Esophagus squamous epithelium (tissue), 5 donors: ENCODE measurements at regions not wholly inside any gene's neighbourhood (a gene's known extent, or its start where the extent isn't known, plus 50 kb on each side); places are given as distances from the start of the nearest gene placed in this dataset.

Experiments used
- DNase-seq: peaks from one replicate; lab custom pipeline; 2025; lab: John Stamatoyannopoulos, UW
- H3K27ac ChIP-seq, 4 donors: fragments of 200-600 bp; sonication (generic); one replicate each; pipeline ENCODE4 v1.5.1; 2016 to 2019; ENCODE audit warnings: mild to moderate bottlenecking in 1 of 4
- H3K27me3 ChIP-seq, 4 donors: fragments of 200-600 bp; sonication (generic); 1 replicate in 3 of 4; 2 replicates in 1 of 4; pipeline versions ENCODE4 v1.5.1 to v1.6.0; 2017 to 2021; ENCODE audit warnings: antibody characterized with exemption in 1 of 4
- H3K36me3 ChIP-seq, 3 donors: fragments of 200-600 bp; sonication (generic); one replicate each; pipeline ENCODE4 v1.5.1; 2016 to 2019
- H3K4me1 ChIP-seq, 3 donors: fragments of 200-600 bp; sonication (generic); one replicate each; pipeline ENCODE4 v1.5.1; 2017 to 2019
- H3K4me3 ChIP-seq, 4 donors: fragments of 200-600 bp; sonication (generic); 1 replicate in 3 of 4; 2 replicates in 1 of 4; pipeline ENCODE4 v1.5.1; 2016 to 2019; ENCODE audit warnings: mild to moderate bottlenecking in 2 of 4, moderate library complexity in 1 of 4
- H3K9me3 ChIP-seq, 3 donors: fragments of 200-600 bp; sonication (generic); one replicate each; pipeline ENCODE4 v1.5.1; 2016 to 2019
- POLR2A ChIP-seq, 4 donors: fragments of 450-650 bp; IDR thresholded peaks; one replicate each; pipeline ENCODE4 v1.6.1; 2017; ENCODE audit warnings: antibody characterized with exemption in 4 of 4, mild to moderate bottlenecking in 4 of 4, moderate library complexity in 3 of 4
- WGBS, 2 donors: methylation state at CpG; one replicate each; pipeline ENCODE4 v1.1.5; 2018; 5-methylcytosine and 5-hydroxymethylcytosine counted together
- intact Hi-C: fragments of 100-400 bp; cut with DNase I; formaldehyde crosslinking; loops from one replicate; pipeline ENCODE4 v1.15.0; 2022
- TF ChIP-seq, protein P1 (sequence below), 6 experiments: fragments of 450-650 bp in 4 of 6; fragments of 200-600 bp in 2 of 6; sonication (generic) in 2 of 6; IDR thresholded peaks; one replicate each; pipeline ENCODE4 v1.5.1; 2016 to 2019; ENCODE audit warnings: antibody characterized with exemption in 6 of 6, mild to moderate bottlenecking in 4 of 6, moderate library complexity in 4 of 6
- donor health status: DM: yes; HTN: yes; CAD: no.

DNA sequence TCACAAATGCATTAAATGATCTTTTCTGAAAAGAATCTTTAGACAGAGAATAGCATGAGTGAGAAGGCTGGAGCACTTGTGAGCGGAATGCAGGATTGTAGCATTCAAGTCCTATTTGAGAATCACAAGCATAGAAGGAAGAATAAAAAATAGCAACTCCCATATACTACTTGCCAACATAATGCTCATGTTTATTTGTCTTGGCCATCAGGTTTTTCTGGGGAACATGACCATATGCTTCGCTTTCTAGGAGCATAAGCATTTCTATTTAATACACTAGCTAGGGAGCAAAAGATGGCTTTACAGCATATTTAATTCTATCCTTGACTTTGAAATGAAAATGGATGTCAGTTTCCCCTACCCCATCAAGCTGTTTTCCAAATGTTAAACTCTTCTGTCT is 170.3 kb upstream of the MITF start:
- H3K4me3 ChIP-seq: no peak overlapping the region
- no peaks in the 10 kb centered on the region for H3K9me3 ChIP-seq
- no peaks in the 10 kb centered on the region for H3K36me3 ChIP-seq
- no peak for TF ChIP-seq POLR2A (IDR thresholded peaks at IDR 0.05)
- TF ChIP-seq, protein P1, sequence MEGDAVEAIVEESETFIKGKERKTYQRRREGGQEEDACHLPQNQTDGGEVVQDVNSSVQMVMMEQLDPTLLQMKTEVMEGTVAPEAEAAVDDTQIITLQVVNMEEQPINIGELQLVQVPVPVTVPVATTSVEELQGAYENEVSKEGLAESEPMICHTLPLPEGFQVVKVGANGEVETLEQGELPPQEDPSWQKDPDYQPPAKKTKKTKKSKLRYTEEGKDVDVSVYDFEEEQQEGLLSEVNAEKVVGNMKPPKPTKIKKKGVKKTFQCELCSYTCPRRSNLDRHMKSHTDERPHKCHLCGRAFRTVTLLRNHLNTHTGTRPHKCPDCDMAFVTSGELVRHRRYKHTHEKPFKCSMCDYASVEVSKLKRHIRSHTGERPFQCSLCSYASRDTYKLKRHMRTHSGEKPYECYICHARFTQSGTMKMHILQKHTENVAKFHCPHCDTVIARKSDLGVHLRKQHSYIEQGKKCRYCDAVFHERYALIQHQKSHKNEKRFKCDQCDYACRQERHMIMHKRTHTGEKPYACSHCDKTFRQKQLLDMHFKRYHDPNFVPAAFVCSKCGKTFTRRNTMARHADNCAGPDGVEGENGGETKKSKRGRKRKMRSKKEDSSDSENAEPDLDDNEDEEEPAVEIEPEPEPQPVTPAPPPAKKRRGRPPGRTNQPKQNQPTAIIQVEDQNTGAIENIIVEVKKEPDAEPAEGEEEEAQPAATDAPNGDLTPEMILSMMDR (IDR thresholded peaks at IDR 0.05): no peak
- intact Hi-C loops: no loop called here
- 75 to 77% methylated on average over 2 of the region's 2 CpGs for WGBS, 2 donors
- peaks cover 0 to 15% (median 0%) of the 10 kb centered on the region in 4 donors for H3K27me3 ChIP-seq
- DNase-seq: no peak
- no peaks in the 10 kb centered on the region for H3K4me1 ChIP-seq
- H3K27ac ChIP-seq: no peak overlapping the region

DNA sequence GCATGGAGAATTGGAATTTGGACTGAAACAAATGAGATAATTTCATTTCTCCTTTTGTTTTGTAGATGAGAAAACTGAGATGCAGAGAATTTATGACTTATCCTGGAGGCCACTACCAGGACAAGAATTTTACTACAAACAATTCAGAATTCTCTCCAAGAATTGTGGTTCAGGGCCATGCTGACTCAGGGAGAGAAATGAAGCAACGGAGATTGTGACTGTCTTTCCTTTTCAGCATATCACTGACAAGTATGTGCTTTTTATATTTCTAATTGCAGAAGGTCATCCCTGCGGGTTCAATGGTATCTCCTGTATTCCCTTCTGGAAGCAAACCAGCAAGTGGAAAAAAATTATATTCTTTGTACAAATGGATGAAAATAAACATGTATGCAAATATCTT is 170.8 kb upstream of the MITF start:
- TF ChIP-seq, protein P1 (IDR thresholded peaks at IDR 0.05): no peak
- TF ChIP-seq POLR2A (IDR thresholded peaks at IDR 0.05): no peak

GRCh38 chr3:69567710-69568052 is 171.6 kb upstream of the MITF start:
- 80 to 94% methylated on average over 2 of the region's 2 CpGs for WGBS, 2 donors
- no peak for DNase-seq
- intact Hi-C loops: no loop called here
- peaks cover 0 to 15% (median 0%) of the 10 kb centered on the region in 4 donors for H3K27me3 ChIP-seq
- no peak overlapping the region for H3K4me3 ChIP-seq
- H3K4me1 ChIP-seq: no peaks in the 10 kb centered on the region
- H3K27ac ChIP-seq: no peak overlapping the region
- no peaks in the 10 kb centered on the region for H3K36me3 ChIP-seq
- H3K9me3 ChIP-seq: no peaks in the 10 kb centered on the region
- TF ChIP-seq POLR2A (IDR thresholded peaks at IDR 0.05): no peak
- TF ChIP-seq, protein P1 (IDR thresholded peaks at IDR 0.05): no peak

More for the DNA sequence above, 170.8 kb upstream of the MITF start:
- no peaks in the 10 kb centered on the region for H3K4me1 ChIP-seq
- intact Hi-C loops: no loop called here
- no peak overlapping the region for H3K27ac ChIP-seq
- no peak overlapping the region for H3K4me3 ChIP-seq
- no peak for DNase-seq
- H3K36me3 ChIP-seq: no peaks in the 10 kb centered on the region
- peaks cover 0 to 15% (median 0%) of the 10 kb centered on the region in 4 donors for H3K27me3 ChIP-seq
- 52 to 70% methylated on average over 2 of the region's 2 CpGs for WGBS, 2 donors
- no peaks in the 10 kb centered on the region for H3K9me3 ChIP-seq

DNA sequence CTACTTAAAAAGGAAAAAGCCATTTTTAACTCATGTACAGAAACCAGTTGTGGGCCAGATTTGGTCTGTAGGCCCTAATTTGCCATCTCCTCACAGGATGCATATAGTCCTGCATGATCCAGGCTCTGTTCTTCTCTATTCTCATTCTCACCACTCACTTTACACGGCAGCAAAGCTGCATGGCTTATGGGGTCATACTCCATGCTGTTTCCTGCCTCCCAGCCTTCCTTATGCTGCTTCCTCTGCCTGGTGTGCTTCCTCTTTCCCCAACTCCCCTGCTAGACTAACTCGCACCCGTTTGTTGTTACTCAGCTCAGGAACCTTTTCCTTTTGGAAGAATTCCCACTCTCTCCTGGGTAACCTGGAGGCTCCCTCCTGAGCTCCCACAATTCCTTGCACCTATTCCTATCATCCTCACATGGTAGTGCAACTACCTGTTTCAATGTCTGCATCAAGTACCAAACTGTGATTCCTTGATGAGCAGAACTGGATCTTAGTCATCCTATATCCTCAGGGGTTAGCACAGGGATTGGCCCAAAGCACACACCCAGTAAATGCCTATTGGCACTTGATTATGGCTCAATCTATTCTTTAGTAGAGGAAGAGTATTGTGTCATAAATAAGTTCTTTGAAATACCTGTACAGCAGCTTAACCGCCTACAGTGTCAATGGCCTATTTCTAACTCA is 172.1 kb upstream of the MITF start:
- 66 to 70% methylated on average over 4 of the region's 4 CpGs for WGBS, 2 donors
- Histone ChIP-seq H3K9me3 (no peaks in the 10 kb centered on the region), H3K4me1 (no peaks in the 10 kb centered on the region), H3K36me3 (no peaks in the 10 kb centered on the region), H3K4me3 (no peak overlapping the region), H3K27me3 (peaks cover 0 to 15% (median 0%) of the 10 kb centered on the region in 4 donors), H3K27ac (no peak overlapping the region)
- TF ChIP-seq POLR2A (IDR thresholded peaks at IDR 0.05): no peak
- TF ChIP-seq, protein P1 (IDR thresholded peaks at IDR 0.05): no peak
- intact Hi-C loops: no loop called here
- DNase-seq: no peak

- Histone ChIP-seq H3K9me3 (no peaks in the 10 kb centered on the region), H3K4me3 (no peak overlapping the region), H3K27me3 (peaks cover 0 to 15% (median 0%) of the 10 kb centered on the region in 4 donors), H3K36me3 (no peaks in the 10 kb centered on the region), H3K4me1 (no peaks in the 10 kb centered on the region), H3K27ac (no peak overlapping the region)
- DNase-seq: no peak
- 84 to 87% methylated on average over 4 of the region's 4 CpGs for WGBS, 2 donors
- intact Hi-C loops: no loop called here
- TF ChIP-seq POLR2A (IDR thresholded peaks at IDR 0.05): no peak
- TF ChIP-seq, protein P1 (IDR thresholded peaks at IDR 0.05): no peak
Observed at GRCh38 chr3:69566275-69566674, 173.0 kb upstream of the MITF start.
